OCI-LY7 (cell line): ENCODE measurements at regions not wholly inside any gene's neighbourhood (a gene's known extent, or its start where the extent isn't known, plus 50 kb on each side); places are given as distances from the start of the nearest gene placed in this dataset.

Source experiments
- BruUV-seq: library from RNA; stranded (reverse); fragments of 400-500 nt; replicated peaks from 2 replicates; lab custom pipeline; 2021; lab: Mats Ljungman, UMichigan
- CTCF ChIA-PET: fragments of 300-600 bp; sonication (Branson Sonifier 250); formaldehyde crosslinking; loops from one replicate; lab custom pipeline; 2022; ENCODE audit warnings: antibody characterized with exemption; ENCODE audit not compliant: unreplicated experiment; lab: Charles Lee
- POLR2A ChIA-PET: fragments of 300-600 bp; sonication (Branson Sonifier 250); formaldehyde crosslinking; loops from one replicate; lab custom pipeline; 2022; ENCODE audit warnings: antibody characterized with exemption; lab: Charles Lee
- DNase-seq: peaks from one replicate; pipeline ENCODE4 v3.0.0-alpha.2; 2015; ENCODE audit warnings: low spot score
- H2AFZ ChIP-seq: fragments of 200-600 bp; sonication (generic), shearing (Covaris generic); 2 replicates; pipeline ENCODE4 v1.6.1; 2014; ENCODE audit warnings: mild to moderate bottlenecking, antibody characterized with exemption, low read length, moderate library complexity
- H3K27ac ChIP-seq: fragments of 200-600 bp; sonication (generic); 2 replicates; pipeline ENCODE4 v1.5.1; 2014; ENCODE audit warnings: mixed run types, low read depth, mild to moderate bottlenecking, moderate library complexity, low read length, inconsistent platforms; ENCODE audit not compliant: poor library complexity, severe bottlenecking
- H3K36me3 ChIP-seq: fragments of 200-600 bp; sonication (generic); 2 replicates; pipeline ENCODE4 v1.6.1; 2014; ENCODE audit warnings: mild to moderate bottlenecking, antibody characterized with exemption, low read length, moderate library complexity, mixed read lengths; ENCODE audit not compliant: insufficient read depth
- H3K4me1 ChIP-seq: fragments of 200-600 bp; sonication (generic); 2 replicates; pipeline ENCODE4 v1.5.1; 2014; ENCODE audit warnings: mild to moderate bottlenecking, low read length; ENCODE audit not compliant: insufficient read depth, poor library complexity, severe bottlenecking
- H3K4me2 ChIP-seq: fragments of 200-600 bp; sonication (generic); 2 replicates; pipeline ENCODE4 v1.6.1; 2014; ENCODE audit warnings: mild to moderate bottlenecking, low read length
- H3K4me3 ChIP-seq: fragments of 200-600 bp; sonication (generic); 2 replicates; pipeline ENCODE4 v1.5.1; 2014; ENCODE audit warnings: mild to moderate bottlenecking, low read depth, low read length; ENCODE audit not compliant: poor library complexity, severe bottlenecking
- H3K79me2 ChIP-seq: fragments of 200-600 bp; sonication (generic); 2 replicates; pipeline ENCODE4 v1.6.1; 2016; ENCODE audit warnings: low read depth, mild to moderate bottlenecking, low read length, moderate library complexity, mixed read lengths; ENCODE audit not compliant: insufficient read depth
- H3K9me2 ChIP-seq: fragments of 200-600 bp; sonication (generic); 2 replicates; pipeline ENCODE4 v1.6.1; 2016; ENCODE audit warnings: mild to moderate bottlenecking, low read length, mixed read lengths; ENCODE audit not compliant: insufficient read depth
- H3K9me3 ChIP-seq: fragments of 200-600 bp; sonication (generic); 2 replicates; pipeline ENCODE4 v1.6.1; 2014; ENCODE audit warnings: mild to moderate bottlenecking, mixed run types, low read length, mixed read lengths
- H4K20me1 ChIP-seq: fragments of 200-600 bp; sonication (generic); 2 replicates; pipeline ENCODE4 v1.6.1; 2014; ENCODE audit warnings: mild to moderate bottlenecking, antibody characterized with exemption, low read length, moderate library complexity, mixed read lengths; ENCODE audit not compliant: insufficient read depth
- EZH2phosphoT487 ChIP-seq: fragments of 200-600 bp; sonication (generic); IDR thresholded peaks from 2 replicates; pipeline ENCODE4 v1.6.1; 2018; ENCODE audit warnings: low read depth, borderline replicate concordance, mild to moderate bottlenecking, mixed run types, antibody characterized with exemption, low read length, moderate library complexity, mixed read lengths
- intact Hi-C: fragments of 100-400 bp; cut with micrococcal nuclease; formaldehyde crosslinking; loops from one replicate; pipeline ENCODE4 v1.10.0; 2022; ENCODE audit not compliant: unreplicated experiment
- TF ChIP-seq, protein P1 (sequence below): fragments of 200-600 bp; sonication (generic); conservative IDR thresholded peaks from 2 replicates; pipeline ENCODE4 v1.5.1; 2014; ENCODE audit warnings: mild to moderate bottlenecking, antibody characterized with exemption, low read length, moderate library complexity, mixed read lengths

DNA sequence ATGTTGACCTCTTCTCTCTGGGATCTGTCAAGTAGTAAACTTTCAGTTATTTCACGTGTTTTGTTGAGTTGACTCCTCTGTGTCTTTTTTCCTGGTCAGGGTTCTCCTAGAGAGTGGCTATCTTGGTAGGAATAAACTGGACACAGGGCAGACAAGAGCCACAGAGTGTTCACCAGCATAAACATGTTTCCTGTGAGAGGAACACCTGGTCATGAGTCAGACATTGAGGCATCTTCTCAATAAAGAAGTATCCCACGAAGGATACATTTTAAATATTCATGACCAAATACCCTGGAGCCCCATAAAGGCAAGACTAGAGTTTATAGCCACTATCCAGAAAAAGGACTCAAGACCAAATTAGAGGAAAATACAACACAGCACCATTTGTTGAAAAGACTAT lies 269.7 kb upstream of the ZNF521 start:
- ChIA-PET POLR2A (no interaction called here), CTCF (no interaction called here)
- Histone ChIP-seq H3K79me2 (no peaks in the 10 kb centered on the region), H3K36me3 (no peaks in the 10 kb centered on the region), H3K9me3 (no peaks in the 10 kb centered on the region), H3K4me3 (no peak overlapping the region), H2AFZ (no peak overlapping the region), H4K20me1 (no peaks in the 10 kb centered on the region), H3K27ac (no peak overlapping the region), H3K4me1 (no peaks in the 10 kb centered on the region), H3K4me2 (no peak overlapping the region), H3K9me2 (no peaks in the 10 kb centered on the region)
- DNase-seq = no peak
- TF ChIP-seq, protein P1, sequence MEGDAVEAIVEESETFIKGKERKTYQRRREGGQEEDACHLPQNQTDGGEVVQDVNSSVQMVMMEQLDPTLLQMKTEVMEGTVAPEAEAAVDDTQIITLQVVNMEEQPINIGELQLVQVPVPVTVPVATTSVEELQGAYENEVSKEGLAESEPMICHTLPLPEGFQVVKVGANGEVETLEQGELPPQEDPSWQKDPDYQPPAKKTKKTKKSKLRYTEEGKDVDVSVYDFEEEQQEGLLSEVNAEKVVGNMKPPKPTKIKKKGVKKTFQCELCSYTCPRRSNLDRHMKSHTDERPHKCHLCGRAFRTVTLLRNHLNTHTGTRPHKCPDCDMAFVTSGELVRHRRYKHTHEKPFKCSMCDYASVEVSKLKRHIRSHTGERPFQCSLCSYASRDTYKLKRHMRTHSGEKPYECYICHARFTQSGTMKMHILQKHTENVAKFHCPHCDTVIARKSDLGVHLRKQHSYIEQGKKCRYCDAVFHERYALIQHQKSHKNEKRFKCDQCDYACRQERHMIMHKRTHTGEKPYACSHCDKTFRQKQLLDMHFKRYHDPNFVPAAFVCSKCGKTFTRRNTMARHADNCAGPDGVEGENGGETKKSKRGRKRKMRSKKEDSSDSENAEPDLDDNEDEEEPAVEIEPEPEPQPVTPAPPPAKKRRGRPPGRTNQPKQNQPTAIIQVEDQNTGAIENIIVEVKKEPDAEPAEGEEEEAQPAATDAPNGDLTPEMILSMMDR = no peak
- TF ChIP-seq EZH2phosphoT487 = no peak
- BruUV-seq = no TSS peak
- intact Hi-C loops = no loop called here

DNA sequence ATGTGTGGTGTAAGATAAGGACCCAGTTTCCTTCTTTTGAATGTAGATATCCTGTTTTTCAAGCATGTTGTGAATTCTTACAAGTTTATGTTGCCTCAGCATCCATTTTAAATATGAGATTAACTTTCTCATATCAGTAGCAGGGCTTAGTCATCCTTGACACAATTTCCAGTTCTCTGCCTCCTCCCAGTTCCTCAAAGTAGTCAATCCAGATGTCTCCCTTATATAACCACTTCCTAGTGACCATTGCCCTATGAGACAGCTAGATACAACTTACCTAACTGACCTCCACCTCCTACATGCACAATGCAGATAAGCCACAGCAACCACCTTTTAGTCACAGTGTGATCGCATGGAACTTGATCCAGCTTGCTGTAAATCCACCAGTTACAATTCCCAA lies 269.2 kb upstream of the ZNF521 start:
- no peak for DNase-seq
- no peaks in the 10 kb centered on the region for H3K9me2 ChIP-seq

DNA sequence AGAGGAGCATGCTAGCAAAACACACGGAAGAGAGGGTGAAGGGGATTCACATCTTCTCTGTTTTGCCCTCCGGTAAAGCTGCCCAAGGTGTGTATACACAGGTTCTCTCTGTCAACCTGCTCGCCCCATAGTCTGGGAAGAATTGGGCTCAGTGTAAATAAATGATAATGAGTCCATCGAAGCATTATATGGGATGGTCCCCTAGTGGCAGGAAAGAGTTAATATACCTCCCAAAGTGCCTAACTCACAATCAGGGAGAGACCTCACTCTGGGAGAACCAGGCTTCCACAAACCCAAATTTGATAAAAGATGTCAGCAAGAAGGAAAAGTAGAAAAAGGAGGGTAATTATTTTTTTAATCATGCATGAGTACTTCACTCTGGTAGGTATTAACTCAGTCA lies 262.2 kb upstream of the ZNF521 start:
- no peak overlapping the region for H3K4me3 ChIP-seq
- no TSS peak for BruUV-seq
- no peaks in the 10 kb centered on the region for H3K4me1 ChIP-seq
- no peaks in the 10 kb centered on the region for H3K9me3 ChIP-seq
- no peaks in the 10 kb centered on the region for H3K79me2 ChIP-seq
- POLR2A ChIA-PET = no interaction called here
- TF ChIP-seq, protein P1 = 0 out of 2 replicates have a peak, but pooled peaks have one; percentile 29
- TF ChIP-seq EZH2phosphoT487 = no peak
- H3K27ac ChIP-seq = no peak overlapping the region
- no peak overlapping the region for H2AFZ ChIP-seq
- intact Hi-C loops = no loop called here
- H3K9me2 ChIP-seq = no peaks in the 10 kb centered on the region
- no peaks in the 10 kb centered on the region for H3K36me3 ChIP-seq
- no peak overlapping the region for H3K4me2 ChIP-seq
- no peaks in the 10 kb centered on the region for H4K20me1 ChIP-seq
- no peak for DNase-seq
- CTCF ChIA-PET = no interaction called here

More for the DNA sequence above, 269.2 kb upstream of the ZNF521 start:
- intact Hi-C loops = no loop called here
- no TSS peak for BruUV-seq
- Histone ChIP-seq H3K4me3 (no peak overlapping the region), H2AFZ (no peak overlapping the region), H3K36me3 (no peaks in the 10 kb centered on the region), H3K27ac (no peak overlapping the region), H3K9me3 (no peaks in the 10 kb centered on the region), H3K4me2 (no peak overlapping the region), H3K79me2 (no peaks in the 10 kb centered on the region), H3K4me1 (no peaks in the 10 kb centered on the region), H4K20me1 (no peaks in the 10 kb centered on the region)
- ChIA-PET CTCF (no interaction called here), POLR2A (no interaction called here)
- TF ChIP-seq, protein P1 = no peak
- no peak for TF ChIP-seq EZH2phosphoT487
